IPS DF 4.7 (cell line): ENCODE measurements at regions not wholly inside any gene's neighbourhood (a gene's known extent, or its start where the extent isn't known, plus 50 kb on each side); places are given as distances from the start of the nearest gene placed in this dataset.

Experiments
- DNase-seq: peaks from one replicate; pipeline ENCODE4 v3.0.0-alpha.2; 2013; ENCODE audit warnings: low spot score; ENCODE audit errors: extremely low read depth

DNA sequence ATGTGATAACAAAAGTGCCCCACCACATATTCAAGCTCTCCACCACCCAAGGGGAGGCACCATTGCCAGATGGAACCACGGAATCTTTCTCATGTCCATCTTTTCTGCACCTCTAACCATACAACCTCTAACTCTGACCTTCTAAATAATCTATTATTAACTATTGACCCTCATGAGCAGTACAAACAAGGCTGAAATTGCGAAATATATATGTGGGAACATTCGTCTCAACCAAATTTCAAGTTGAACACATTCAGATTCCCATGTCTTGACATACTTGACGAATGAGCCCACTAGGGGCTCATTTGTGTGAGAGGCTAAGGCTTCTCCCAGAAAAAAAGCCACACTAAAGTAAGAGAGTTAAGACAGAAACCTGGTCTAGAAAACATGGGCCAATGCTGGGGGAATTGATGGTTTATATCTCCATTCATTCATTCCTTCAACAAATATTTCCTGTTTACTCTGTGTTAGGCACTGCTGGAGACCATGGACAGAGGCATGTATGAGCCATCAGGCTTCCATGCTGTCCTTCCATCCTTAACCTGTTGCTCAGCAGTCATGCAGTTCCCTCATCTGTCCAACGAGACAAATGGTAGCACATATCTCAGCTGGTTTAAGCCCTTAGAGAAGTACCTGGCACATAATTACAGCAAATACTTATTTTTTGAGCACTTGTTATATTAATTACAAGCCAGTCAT, 130.4 kb downstream of the ESM1 start:
- DNase-seq = no peak

DNA sequence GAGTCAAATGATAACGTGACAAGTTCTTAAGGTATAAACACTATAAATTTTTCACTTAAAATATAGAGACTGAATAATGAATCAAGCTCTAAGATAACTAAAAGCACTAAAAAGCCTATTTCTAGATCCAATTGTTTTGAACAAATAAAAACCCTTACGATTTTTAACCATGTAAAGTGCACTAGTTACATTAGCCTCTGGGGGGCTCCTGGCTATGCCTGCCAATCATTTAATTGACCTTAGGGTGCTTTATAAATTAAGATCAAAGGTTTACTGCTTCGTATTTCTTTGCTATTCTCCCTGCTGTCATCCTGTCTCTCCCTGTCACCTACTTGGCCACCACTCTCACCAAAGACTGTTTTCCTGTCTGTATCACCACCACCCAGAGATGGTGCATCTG, 133.4 kb downstream of the ESM1 start:
- DNase-seq = no peak

DNA sequence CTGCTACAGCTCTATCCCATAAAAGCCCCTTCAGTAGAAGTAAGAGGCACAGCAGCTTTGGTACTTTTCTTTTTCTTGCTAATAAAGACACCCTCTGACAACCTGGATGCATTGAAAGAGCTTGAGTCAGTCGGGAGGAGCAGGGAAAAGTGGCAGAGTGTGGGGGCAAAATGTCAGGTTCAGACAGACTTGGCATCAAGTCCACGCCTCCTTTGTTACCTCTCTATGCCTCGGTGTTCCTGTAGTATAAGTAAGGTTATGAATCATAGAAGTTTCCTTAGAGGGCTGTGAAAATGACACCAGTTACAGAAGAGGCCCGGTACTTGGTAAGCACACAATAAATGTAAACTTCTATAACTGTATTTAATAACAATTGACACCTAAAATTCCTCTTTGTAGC, 133.9 kb downstream of the ESM1 start:
- no peak for DNase-seq

DNA sequence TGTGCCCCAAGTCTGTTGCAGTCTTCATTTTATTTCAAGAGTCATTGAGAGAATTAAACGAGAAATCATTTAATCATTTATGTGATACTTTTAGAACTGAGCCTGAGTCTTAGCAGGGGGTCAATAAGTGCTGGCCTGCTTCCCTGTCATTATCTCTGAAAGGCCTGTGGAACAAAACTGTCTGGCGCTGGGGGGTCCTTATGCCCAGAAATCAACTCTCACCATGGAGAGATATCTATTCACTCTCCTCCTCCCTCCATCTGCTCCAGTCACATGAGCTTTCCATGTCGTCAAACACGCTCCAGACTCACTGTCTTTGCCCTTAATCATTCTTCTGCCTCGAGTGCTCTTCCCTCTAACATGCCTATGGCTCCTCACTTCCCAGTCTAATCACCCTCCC, 136.8 kb downstream of the ESM1 start:
- no peak for DNase-seq

DNA sequence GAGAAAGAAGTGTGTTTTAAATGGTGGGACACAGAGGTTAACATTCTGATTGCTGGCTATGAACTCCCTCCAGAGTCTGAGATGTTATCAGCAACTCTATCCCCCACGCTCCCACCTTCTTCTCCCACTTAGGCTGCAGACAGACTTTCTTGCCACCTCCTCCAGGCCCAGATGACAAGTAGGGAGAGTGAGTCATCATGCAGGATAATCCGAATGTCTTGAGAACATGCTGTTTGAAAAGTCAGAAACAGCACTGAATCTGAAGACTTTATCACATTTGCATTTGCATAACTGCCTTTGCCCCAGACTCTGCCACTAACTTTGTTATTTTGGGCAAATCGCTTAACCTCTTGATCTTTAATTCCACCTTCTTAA, 139.8 kb downstream of the ESM1 start:
- no peak for DNase-seq

DNA sequence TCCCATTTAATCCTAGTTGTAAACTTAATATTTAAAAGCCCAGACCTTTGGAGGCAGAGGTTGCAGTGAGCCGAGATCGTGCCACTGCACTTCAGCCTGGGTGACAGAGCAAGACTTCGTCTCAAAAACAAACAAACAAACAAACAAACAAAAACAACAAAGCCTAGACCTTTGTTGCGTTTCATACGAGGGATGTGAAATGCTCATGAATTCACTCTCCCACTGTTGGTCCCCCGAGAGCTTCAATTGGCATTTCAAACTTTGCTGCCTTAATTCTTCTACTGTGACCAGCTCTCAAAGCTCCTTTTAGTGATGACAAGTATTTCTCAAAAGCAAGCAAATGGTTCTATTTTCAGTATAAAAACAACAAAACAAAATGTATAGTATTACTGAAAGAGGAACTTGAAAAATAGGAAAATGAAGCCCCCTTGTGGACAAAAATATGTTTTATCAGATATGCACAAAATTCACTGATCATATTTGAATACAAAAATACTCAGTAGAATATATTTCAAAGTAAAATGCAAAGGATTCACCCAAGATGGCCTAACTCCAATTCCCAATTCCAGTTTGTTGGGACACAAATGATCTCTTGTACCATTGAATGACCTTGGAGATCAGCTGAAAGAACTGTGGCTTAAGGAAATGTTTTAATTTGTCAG, 140.4 kb downstream of the ESM1 start:
- no peak for DNase-seq

DNA sequence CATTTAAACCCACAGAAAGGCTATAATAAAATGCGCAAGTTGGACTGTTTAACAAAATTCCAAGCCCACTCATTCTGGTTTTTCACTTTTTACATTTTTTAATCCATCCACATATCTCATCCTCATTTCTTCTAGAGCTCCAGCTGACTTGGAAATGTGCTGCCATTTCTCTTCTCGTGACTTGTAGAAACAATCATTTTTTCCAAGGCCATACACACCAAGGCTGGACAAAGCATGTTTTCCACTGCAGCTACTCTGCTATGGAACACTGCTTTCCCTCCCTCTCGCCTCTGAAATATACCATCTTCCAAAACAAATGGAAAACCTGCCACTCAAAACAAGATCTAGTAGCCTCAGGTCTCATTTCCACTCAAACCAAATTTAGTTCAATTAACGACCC, 141.1 kb downstream of the ESM1 start:
- no peak for DNase-seq

DNA sequence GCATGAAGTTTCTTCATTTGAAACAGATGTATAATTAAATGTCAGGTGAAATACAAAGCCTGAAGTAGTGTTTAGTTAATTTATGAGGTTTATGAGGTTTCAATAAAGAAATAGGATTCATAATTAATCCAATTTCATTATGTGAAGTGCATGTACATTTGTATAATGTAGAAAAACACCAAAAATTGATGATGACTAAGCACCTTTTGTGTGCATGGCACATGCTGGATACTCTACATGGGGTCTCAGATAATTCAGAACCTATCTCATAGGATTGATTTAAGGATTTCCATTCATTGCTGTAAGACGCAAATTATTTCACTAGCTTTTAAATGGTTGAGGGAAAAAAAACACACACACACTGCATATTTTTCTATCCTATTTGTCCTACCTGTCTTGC, 143.9 kb downstream of the ESM1 start:
- no peak for DNase-seq

DNA sequence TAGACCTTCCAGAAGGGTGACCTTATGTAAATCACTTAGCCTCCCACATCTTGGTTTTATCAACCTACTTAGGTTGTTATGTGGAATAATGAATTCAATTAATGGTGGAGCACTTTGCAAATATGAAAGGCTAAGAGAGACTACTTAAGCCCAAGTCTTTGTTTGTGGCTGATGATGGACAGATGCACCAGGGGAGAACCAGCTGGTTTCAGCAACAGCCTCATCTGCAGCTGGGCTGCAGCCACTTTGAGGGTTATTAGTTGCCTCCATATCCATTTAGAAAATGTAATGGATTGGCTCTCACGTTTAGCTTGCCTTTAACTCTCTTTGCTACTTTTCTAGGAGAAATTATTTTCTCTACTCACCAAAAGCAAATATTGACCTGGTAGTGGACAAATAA, 146.6 kb downstream of the ESM1 start:
- DNase-seq = no peak

DNA sequence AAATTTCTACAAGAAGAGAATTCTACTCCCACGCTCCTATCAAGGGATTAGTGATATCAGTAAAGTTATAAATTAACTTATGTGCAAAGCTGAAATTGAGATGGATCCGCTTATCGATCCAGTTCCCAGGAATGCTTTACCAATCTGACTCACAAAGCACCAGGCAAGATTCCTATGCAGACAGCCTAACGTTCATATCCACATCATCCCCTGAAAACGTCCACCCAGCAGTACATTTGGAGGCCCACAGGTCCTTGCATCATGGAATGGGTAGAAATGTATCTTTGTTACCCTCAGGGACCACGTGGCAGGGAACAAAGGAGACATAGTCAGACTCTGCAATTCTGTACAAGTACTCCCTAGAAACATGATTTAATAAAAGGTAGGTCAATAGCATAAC, 147.4 kb downstream of the ESM1 start:
- no peak for DNase-seq

DNA sequence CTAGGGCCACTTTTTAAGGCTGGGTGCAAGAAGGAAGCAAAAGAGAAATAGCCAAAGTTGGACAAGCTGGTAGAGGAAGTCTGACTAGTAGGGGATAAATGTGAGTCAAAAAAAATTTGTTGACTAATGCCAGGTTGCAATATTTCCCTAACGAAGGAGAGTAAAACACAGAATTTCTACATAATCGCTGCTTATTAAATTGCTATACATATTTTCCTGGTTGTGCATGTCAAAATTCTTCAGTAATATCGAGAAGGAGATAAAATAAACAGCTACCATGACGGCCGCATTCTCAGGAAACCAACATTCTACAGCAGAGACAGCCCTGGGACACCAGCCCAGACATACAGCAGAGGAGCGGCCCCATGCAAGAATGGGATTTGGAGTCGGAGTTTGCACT, 148.3 kb downstream of the ESM1 start:
- no peak for DNase-seq

DNA sequence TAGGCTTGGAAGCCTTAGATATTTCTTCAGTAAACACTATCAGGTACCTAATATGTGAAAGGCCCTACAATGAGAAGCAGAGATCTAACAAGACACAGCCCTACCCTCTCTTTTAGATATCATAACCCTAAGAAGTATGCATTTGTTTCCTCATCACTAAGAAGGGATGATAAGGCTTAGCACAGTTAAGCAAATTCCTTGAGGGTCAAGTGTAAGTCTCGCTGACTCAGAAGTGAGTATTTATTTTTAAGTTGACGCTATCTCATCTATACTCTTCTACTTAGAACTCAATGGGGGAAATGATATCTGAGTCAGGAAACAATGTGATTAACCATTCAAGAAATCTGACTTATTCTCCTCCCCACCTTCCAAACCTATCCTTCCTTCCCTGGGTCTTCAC, 149.7 kb downstream of the ESM1 start:
- no peak for DNase-seq

DNA sequence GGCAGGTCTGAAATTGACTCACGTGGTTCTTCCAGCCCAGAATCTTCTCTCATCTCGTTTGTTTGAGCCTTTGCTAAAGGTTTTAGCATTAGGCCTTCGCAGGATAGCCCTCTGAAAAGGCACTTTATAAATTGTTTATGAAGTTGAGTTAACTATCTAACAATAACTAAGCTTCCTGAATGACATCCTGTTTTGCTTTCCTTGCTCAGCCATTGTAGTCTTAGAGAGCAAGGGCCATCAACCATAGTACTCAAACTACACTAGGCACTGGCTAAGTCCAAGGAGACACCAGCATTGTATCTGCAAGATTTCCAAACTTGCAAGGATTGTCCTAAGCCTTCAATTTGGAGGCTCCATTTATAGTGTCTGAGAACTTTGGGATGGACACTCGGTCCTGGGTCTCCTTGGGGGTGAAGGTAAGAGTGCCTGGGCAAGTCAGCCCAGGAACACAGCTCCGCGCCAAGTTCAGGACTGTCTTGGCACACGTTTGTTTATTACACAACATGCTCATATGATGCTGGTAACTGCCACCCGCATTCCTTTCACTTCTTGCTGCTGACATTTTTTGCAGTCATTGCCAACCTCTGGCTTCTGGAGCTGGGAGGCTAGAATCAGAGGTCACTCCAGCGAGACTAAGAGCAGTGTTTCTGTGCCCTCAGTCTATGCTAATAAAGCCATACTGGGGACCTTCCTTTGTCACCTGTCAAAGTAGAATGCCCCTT, 151.1 kb downstream of the ESM1 start:
- DNase-seq = no peak

DNA sequence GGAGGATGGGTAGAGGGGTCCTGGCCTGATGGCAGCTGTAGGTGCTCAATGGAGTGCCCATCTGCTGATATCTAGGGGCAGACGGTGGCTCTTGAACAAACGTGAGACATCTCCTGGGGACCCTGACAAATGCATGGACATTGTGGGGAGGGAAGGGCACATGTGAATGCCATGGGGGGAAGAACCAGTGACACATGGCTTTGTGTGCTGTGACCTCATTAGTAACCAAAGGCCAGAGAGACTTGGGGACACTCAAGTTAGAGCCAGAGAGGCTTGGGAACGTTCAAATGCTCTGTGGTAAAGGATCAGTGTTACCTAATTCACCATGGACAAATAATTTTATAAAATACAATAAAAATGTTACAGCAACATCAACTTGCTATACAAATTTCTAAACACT, 151.8 kb downstream of the ESM1 start:
- DNase-seq = no peak

DNA sequence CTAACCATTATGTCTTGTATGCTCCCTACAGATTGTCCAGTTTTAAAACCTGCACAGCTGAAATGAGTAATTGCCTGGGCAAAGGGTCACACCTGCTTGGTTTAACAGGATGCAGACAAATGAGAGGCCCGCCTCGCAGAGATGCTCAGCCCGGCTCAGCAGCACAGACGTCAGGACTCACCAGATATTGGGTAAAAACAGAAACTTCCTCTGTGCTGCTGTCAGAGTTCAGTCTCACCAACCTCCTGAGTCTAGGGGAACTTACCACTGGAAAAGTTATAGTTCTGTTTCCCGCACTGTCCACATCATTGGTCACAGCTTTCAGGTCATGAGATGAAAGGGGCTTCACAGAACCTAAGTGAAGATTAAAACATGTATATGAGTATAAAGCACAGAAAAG, 152.5 kb downstream of the ESM1 start:
- no peak for DNase-seq

DNA sequence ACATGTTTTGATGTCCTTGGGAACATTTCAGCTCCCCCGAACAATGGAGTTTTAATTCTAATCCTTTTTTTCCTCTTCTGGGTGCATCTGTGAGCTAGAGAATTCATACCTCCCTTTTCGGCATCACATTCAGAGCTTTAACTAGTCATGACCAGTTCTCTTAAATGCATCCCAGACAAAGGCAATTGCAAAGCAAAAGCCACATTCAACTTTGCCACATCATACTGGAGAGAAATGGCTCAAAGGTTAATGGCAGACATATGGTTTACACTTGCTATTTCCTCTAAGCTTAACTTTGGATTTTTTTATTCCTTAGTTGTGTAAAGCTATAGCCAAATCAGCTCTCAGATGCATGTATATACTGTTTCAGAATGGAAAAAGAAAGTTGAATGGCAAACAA, 153.3 kb downstream of the ESM1 start:
- DNase-seq = no peak

DNA sequence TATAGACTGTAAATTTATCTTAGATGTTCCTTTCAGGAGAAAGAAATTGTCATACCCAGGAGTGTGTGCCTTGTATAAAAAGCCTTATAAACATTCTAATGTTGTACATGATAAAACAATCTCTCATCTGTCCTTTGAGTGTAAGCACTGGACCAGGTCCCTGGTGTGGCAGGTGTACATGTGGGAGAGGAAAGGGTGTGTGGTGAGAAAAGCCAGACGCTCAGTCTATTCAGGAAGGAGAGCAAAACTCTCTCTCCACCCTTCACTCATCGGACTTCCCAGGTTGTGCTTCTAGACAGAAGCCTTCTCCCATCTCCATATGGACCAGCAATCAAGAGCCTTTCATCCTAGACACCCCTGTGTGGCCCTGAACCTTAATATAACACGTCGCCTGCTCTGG, 154.2 kb downstream of the ESM1 start:
- DNase-seq = no peak

DNA sequence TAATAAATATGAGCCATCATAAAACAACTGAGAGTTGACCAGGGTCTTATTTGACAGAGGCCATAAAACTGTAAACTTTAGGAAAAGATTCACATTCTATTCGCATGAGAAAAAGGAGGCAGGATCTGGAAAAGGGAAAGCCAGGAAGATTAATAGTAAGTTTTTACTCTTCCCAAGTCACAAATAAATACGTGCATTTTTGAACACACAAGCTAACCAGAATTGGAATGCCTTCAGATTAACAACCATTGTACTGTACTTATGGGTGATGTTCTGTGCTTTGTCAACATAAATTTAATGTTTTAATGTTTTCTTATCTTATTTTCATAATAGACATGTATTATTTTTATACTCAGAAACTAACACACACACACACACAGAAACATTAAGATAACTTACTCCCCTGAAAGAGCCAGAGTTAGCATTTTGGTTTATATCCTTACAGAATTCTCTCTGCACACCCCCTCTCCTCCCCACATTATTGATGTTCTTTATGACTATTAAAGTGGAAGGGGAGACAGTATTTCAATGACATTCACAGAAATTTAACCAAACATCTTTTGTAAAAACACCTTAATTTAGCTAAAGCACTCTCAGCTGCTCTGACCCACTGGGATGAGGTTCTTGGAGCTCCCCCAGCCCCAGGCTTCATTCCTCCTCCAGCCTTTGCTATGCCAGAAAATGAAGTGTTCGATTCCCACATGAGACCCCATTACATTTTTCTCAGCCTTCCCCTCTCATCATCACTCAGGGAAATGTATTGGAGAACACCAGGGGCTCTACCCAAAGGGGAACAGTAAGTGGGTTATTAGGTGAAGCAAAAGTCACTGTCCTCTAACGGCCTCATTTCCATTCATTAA, 155.5 kb downstream of the ESM1 start:
- DNase-seq = no peak

DNA sequence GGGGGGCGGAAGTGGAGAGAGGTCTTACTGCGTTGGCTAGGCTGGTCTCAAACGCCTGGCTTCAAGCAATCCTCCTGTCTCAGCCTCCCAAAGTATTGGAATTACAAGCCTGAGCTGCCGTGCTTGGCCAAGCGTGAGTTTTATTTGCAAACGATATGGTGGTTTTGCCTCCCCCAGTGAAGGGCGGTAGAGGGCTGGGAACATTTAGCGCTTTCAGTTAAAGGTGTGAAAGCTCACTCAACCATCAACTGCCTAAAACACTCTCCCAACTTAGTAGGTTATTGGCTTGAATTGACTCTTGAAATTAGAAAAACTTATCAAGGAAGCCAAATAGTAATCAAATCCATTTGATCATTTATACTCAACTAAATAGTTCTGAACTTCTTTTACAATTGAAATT, 156.3 kb downstream of the ESM1 start:
- DNase-seq = no peak

DNA sequence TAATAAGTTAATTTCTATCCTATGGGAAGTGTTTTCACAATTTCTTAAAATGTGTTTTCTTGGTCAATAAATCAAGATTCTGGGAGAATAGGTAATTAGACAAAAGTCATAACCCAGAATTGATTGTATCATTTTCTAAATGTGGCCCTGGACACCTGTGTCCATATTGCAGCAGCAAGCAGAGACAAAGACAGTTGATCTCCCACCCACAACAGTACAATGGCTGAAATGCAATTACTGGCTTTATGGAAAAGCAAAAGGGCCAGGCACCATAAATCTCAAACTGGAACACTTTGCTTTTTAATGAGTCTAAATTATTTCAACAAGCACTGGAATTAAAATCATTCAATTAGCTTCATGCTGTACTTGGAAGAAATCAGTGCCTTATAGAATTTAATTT, 157.2 kb downstream of the ESM1 start:
- DNase-seq = no peak

DNA sequence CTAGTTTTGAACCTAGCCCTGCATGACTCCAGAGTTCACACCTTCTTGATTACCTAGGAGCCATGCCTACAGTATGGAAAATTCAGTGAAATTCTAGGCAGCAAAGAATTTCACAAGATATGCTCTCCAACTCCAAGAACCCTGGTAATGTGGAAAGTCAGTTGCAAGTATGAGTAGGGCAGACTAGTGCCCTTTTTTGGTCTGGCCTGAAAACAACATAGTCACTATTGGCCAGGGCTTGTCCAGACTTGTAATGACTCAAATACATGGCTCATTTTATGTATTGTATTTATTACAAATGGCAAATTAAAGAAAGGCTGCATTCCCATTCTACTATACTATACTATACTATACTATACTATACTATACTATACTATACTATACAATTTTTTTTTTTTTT, 160.4 kb downstream of the ESM1 start:
- no peak for DNase-seq

DNA sequence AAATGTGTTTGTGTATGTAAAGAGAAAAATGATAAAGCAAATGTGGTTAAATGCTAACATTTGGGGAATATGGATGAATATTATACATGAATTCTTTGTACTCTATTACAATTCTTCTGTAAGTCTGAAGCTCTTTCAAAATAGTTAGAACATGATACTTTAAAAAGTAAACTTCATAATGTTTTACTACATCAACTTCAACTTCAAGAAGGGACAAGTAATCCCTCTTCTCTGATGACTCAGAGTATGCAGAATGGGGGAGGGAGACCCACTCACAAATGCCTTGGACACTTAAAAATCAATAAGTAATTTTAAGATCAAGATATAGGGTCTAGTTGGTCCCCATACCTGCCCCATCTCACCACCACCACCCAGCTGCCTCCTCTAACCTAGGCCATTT, 162.4 kb downstream of the ESM1 start:
- DNase-seq = no peak
